Osteocyte (in vitro differentiated cells): ENCODE measurements at regions not wholly inside any gene's neighbourhood (a gene's known extent, or its start where the extent isn't known, plus 50 kb on each side); places are given as distances from the start of the nearest gene placed in this dataset.
A peak's percentile ranks its signal among the peaks of the same experiment; 100 is the strongest.

ENCODE experiments used
- DNase-seq: peaks from one replicate; pipeline ENCODE4 v3.0.0; 2021; ENCODE audit warnings: mixed read lengths; ENCODE audit not compliant: unreplicated experiment; ENCODE audit errors: extremely low spot score
- H3K27ac Mint-ChIP-seq: one replicate; pipeline ENCODE4 v1.8.0; 2021; ENCODE audit warnings: mild to moderate bottlenecking, mixed read lengths; ENCODE audit not compliant: unreplicated experiment
- H3K27me3 Mint-ChIP-seq: one replicate; pipeline ENCODE4 v1.8.0; 2021; ENCODE audit warnings: mixed read lengths; ENCODE audit not compliant: unreplicated experiment
- H3K36me3 Mint-ChIP-seq: one replicate; pipeline ENCODE4 v1.8.0; 2021; ENCODE audit warnings: mixed read lengths; ENCODE audit not compliant: unreplicated experiment
- H3K4me1 Mint-ChIP-seq: one replicate; pipeline ENCODE4 v1.8.0; 2021; ENCODE audit warnings: mixed read lengths; ENCODE audit not compliant: unreplicated experiment
- H3K4me3 Mint-ChIP-seq: one replicate; pipeline ENCODE4 v1.8.0; 2021; ENCODE audit warnings: mild to moderate bottlenecking, moderate library complexity, mixed read lengths; ENCODE audit not compliant: unreplicated experiment
- H3K9me3 Mint-ChIP-seq: one replicate; pipeline ENCODE4 v1.8.0; 2021; ENCODE audit warnings: mixed read lengths; ENCODE audit not compliant: unreplicated experiment
- TF ChIP-seq, protein P1 (sequence below): fragments of 200-600 bp; sonication (generic); IDR thresholded peaks from 2 replicates; pipeline ENCODE4 v1.5.0; 2021; ENCODE audit warnings: antibody characterized with exemption, mild to moderate bottlenecking, moderate library complexity

DNA sequence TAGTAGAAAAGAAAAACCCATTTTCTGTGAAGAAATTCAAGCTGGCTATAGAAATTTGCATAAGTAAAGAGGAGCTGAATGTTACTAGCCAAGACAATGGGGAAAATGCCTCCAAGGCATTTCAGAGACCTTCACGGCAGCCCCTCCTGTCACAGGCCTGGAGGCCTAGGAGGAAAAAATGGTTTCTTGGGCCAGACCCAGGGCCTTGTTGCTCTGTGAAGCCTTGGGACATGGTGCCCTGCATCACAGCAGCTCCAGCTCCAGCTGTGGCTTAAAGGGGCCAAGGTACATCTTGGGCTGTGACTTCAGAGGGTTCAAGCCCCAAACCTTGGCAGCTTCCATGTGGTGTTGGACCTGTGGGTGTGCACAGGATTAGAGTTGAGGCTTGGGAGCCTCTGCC is 130.0 kb upstream of the DMRTA1 start:
- Mint-ChIP-seq H3K36me3 (no peaks in the 10 kb centered on the region), H3K27me3 (peaks cover 28% of the 10 kb centered on the region)

DNA sequence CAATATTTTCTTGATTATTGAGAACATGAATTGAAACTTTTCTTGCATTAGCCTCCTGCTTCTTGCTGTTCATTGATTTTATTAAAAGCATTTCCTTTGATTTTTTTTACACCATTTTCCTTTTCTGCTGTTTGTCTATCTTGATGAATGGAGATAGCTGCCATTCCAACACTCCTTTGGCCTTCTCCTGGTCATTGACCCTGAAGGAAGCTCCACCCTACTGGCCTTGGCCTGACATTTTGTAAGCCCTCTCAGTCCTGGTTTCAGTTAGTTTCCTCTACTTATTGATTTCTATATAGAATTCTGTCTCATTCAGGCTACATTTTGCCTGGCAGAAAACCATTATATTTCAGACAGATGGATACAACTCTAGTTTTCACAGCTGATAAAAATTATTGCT is 115.1 kb upstream of the DMRTA1 start:
- H3K4me3 Mint-ChIP-seq = no peak overlapping the region
- peaks cover 7% of the 10 kb centered on the region for H3K27me3 Mint-ChIP-seq
- no peak for DNase-seq
- no peaks in the 10 kb centered on the region for H3K9me3 Mint-ChIP-seq
- TF ChIP-seq, protein P1, sequence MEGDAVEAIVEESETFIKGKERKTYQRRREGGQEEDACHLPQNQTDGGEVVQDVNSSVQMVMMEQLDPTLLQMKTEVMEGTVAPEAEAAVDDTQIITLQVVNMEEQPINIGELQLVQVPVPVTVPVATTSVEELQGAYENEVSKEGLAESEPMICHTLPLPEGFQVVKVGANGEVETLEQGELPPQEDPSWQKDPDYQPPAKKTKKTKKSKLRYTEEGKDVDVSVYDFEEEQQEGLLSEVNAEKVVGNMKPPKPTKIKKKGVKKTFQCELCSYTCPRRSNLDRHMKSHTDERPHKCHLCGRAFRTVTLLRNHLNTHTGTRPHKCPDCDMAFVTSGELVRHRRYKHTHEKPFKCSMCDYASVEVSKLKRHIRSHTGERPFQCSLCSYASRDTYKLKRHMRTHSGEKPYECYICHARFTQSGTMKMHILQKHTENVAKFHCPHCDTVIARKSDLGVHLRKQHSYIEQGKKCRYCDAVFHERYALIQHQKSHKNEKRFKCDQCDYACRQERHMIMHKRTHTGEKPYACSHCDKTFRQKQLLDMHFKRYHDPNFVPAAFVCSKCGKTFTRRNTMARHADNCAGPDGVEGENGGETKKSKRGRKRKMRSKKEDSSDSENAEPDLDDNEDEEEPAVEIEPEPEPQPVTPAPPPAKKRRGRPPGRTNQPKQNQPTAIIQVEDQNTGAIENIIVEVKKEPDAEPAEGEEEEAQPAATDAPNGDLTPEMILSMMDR = no peak
- H3K36me3 Mint-ChIP-seq = no peaks in the 10 kb centered on the region
- no peaks in the 10 kb centered on the region for H3K4me1 Mint-ChIP-seq
- H3K27ac Mint-ChIP-seq = no peak overlapping the region

More for the DNA sequence above, 130.0 kb upstream of the DMRTA1 start:
- H3K27ac Mint-ChIP-seq = no peak overlapping the region
- TF ChIP-seq, protein P1 = no peak
- H3K4me3 Mint-ChIP-seq = no peak overlapping the region
- no peaks in the 10 kb centered on the region for H3K4me1 Mint-ChIP-seq
- H3K9me3 Mint-ChIP-seq = peaks cover 7% of the 10 kb centered on the region
- DNase-seq = no peak

DNA sequence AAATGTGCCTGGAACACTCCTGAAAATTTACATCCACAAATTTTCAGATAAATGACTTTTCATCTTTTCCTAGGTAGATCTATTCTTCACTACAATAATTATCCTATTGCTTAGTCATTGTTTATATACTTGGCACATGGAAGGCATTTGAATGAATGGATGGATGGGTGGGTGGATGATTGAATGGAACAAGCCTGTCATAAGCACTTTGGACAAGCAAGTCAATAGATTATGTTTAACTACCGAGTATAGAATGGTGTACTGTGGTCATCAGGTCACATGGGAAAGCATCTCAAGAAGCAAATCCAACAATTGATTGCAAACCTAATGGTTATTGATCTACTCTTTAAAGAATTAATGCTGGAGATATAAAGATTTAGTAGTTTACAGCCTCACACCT is 114.4 kb upstream of the DMRTA1 start:
- DNase-seq = no peak
- H3K36me3 Mint-ChIP-seq = no peaks in the 10 kb centered on the region
- TF ChIP-seq, protein P1 = no peak
- no peaks in the 10 kb centered on the region for H3K9me3 Mint-ChIP-seq
- no peak overlapping the region for H3K4me3 Mint-ChIP-seq
- H3K27ac Mint-ChIP-seq = no peak overlapping the region
- H3K27me3 Mint-ChIP-seq = peaks cover 9% of the 10 kb centered on the region
- H3K4me1 Mint-ChIP-seq = no peaks in the 10 kb centered on the region

DNA sequence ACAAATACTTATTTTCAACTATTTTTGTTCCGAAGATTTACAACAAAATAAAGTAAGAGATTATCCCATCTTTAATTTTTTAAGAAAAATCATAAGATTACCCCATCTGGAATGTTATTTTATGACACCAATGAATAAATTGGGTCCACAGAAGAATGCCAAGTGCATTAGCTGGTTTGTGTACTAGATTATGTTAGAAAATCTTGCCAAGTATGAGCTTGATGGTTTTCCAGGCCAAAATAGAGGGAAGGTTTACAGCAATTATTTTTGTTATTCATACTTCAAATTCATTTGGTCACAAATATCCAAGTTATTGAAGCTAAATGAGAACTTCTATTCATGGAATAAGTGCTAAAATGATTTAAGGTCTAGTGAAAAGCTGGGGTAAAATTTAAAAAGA is 109.4 kb upstream of the DMRTA1 start:
- Mint-ChIP-seq H3K27me3 (peaks cover 13% of the 10 kb centered on the region), H3K27ac (no peak overlapping the region), H3K36me3 (no peaks in the 10 kb centered on the region), H3K4me3 (no peak overlapping the region), H3K9me3 (no peaks in the 10 kb centered on the region), H3K4me1 (peaks cover 7% of the 10 kb centered on the region)
- DNase-seq = no peak
- TF ChIP-seq, protein P1 = no peak

DNA sequence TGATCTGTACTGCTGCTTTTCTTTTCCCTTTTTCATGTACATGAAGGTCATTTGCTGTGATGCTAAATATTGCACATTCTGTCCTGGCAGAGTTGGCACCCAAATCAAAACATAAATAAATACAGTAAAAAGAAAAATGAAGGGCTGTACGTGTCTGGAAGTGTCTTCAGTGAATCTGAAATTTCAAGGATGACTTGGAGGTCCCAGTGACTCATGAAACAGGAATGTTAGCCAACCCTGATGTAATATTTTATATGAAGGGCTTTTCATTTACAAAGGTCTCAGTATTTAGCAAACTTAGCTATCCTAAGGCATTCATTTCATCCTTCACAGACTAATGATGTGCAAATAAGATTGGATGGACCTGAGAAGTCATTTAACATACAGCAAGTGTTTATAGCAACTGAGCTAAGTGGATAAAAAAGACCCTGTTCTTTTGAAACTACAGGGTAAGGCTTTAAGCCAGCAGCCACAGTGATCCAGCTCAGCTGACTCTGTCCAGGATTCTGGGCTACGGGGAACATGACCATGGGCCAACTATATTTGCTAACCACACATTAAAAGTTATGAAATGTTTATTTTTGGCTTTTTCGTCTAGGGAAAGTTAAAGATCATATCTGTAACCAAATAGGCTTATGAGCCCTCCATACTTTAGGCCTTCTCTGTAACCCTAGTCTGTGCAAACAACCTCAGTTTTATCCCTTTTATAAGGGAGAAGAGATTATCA is 104.0 kb upstream of the DMRTA1 start:
- peaks cover 20% of the 10 kb centered on the region for H3K4me1 Mint-ChIP-seq
- DNase-seq = no peak
- peak overlapping the region; percentile 14 for H3K27ac Mint-ChIP-seq
- peaks cover 4% of the 10 kb centered on the region for H3K27me3 Mint-ChIP-seq
- no peak overlapping the region for H3K4me3 Mint-ChIP-seq
- H3K9me3 Mint-ChIP-seq = no peaks in the 10 kb centered on the region
- H3K36me3 Mint-ChIP-seq = no peaks in the 10 kb centered on the region
- TF ChIP-seq, protein P1 = no peak
